ENCODE measurements at regions not wholly inside any gene's neighbourhood (a gene's known extent, or its start where the extent isn't known, plus 50 kb on each side); places are given as distances from the start of the nearest gene placed in this dataset.

DNA sequence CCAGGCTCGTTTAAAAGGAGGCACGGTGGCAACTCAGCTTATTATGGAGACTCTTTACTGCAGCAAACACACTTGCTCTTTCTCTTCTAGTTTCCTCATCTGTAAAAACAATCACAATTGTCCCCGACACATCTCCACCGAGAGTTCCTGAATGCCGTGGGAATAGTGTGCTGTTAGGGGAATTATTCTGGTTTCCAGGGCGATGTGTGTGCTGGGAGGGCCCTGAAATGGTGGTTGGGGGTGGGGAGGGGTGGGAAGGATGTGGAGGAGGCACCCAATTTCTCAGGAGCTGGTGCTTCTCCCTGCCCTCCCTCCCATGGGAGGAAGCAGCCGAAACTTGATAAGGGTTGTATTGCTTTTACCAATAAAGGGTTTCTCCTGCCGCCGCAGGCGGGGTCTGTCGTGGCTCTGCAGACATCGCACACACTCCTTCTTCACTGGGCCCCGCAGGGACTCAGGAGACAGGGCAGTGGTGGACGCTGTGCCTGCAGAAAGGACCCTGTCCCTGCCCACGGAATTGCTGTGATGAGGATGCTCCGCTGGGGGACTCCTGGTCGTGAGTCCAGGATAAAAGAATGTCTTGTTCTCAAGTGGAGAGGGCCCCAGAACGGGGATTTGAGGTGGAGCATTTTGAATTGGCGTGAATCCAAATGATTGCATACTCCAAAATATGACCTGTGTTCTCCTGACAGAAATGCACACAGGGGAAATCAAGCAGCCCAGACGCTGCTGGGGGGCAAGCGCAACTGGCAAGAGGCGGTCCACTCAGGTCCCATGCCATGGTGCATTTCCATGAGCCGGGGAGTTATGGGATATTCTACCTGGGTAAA, 119.2 kb downstream of the ACKR3 start:
- TF ChIP-seq, protein P1, sequence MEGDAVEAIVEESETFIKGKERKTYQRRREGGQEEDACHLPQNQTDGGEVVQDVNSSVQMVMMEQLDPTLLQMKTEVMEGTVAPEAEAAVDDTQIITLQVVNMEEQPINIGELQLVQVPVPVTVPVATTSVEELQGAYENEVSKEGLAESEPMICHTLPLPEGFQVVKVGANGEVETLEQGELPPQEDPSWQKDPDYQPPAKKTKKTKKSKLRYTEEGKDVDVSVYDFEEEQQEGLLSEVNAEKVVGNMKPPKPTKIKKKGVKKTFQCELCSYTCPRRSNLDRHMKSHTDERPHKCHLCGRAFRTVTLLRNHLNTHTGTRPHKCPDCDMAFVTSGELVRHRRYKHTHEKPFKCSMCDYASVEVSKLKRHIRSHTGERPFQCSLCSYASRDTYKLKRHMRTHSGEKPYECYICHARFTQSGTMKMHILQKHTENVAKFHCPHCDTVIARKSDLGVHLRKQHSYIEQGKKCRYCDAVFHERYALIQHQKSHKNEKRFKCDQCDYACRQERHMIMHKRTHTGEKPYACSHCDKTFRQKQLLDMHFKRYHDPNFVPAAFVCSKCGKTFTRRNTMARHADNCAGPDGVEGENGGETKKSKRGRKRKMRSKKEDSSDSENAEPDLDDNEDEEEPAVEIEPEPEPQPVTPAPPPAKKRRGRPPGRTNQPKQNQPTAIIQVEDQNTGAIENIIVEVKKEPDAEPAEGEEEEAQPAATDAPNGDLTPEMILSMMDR (IDR thresholded peaks at IDR 0.05): no peak
- TF ChIP-seq POLR2A (IDR thresholded peaks at IDR 0.05): no peak
